Thyroid gland (tissue), 4 donors: ENCODE measurements at regions not wholly inside any gene's neighbourhood (a gene's known extent, or its start where the extent isn't known, plus 50 kb on each side); places are given as distances from the start of the nearest gene placed in this dataset.

Experiments
- DNase-seq, 2 donors: peaks; one replicate each; pipeline ENCODE4 v3.0.0-alpha.2; 2019
- H3K27ac ChIP-seq, 3 donors: fragments of 200-600 bp; sonication (generic); 1 replicate in 2 of 3; 2 replicates in 1 of 3; pipeline ENCODE4 v1.5.1; 2016 to 2019; ENCODE audit warnings: mild to moderate bottlenecking in 1 of 3, moderate library complexity in 1 of 3
- H3K27me3 ChIP-seq: fragments of 200-600 bp; sonication (generic); one replicate; pipeline ENCODE4 v1.5.1; 2019
- H3K36me3 ChIP-seq, 2 donors: fragments of 200-600 bp; sonication (generic); one replicate each; pipeline ENCODE4 v1.5.1; 2016 to 2019
- H3K4me1 ChIP-seq, 2 donors: fragments of 200-600 bp; sonication (generic); one replicate each; pipeline ENCODE4 v1.5.1; 2017 to 2019
- H3K4me3 ChIP-seq, 3 donors: fragments of 200-600 bp; sonication (generic); replicated peaks in 1 of 3; 1 replicate in 2 of 3; 2 replicates in 1 of 3; pipeline ENCODE4 v1.5.1; 2016; ENCODE audit warnings: mild to moderate bottlenecking in 1 of 3
- H3K9me3 ChIP-seq: fragments of 200-600 bp; sonication (generic); one replicate; pipeline ENCODE4 v1.5.1; 2017
- POLR2A ChIP-seq, 2 donors: fragments of 450-650 bp; IDR thresholded peaks; one replicate each; pipeline ENCODE4 v1.6.1; 2017; ENCODE audit warnings: antibody characterized with exemption in 2 of 2, mild to moderate bottlenecking in 2 of 2, moderate library complexity in 1 of 2
- WGBS, 2 donors: methylation state at CpG; one replicate each; pipeline ENCODE4 v1.1.5; 2017; 5-methylcytosine and 5-hydroxymethylcytosine counted together
- intact Hi-C: fragments of 100-400 bp; cut with DNase I; formaldehyde crosslinking; loops from one replicate; pipeline ENCODE4 v1.15.1; 2023
- TF ChIP-seq, protein P1 (sequence below), 6 experiments: fragments of 200-600 bp in 3 of 6; fragments of 450-650 bp in 3 of 6; sonication (generic) in 3 of 6; IDR thresholded peaks; one replicate each; pipeline ENCODE4 v1.5.1; 2016 to 2019; ENCODE audit warnings: antibody characterized with exemption in 6 of 6, mild to moderate bottlenecking in 2 of 6, inconsistent platforms in 1 of 6, moderate library complexity in 1 of 6

DNA sequence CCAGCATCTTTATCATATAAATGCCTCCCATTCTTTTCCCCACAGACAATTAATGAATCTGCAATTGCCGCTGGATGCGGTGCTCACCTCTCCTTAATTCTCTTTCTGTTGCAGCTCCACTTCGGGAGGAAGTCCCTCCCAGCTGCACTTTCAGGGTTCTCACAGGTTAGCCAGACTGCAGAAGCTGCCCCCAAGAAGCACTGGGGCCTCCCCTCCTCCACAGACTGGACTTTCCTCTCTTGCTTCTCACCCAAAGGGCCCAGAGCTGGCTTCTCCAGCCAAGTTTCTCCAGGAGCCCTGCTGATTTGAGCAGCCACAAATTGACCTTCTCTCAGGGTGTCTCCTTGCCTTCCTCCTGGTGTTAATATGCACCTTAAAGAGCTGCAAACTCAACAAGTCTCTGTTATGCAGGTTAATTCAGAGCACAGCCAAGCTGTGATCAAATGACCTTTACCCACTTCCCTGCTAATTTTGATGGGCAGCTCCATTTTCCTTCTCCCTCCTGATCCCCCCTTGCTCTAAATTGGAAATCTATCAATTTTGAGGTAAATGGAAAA is 298.9 kb downstream of the BUD13 start:
- DNase-seq, result no peak
- H3K4me1 ChIP-seq, result no peaks in the 10 kb centered on the region
- intact Hi-C loops, result no loop called here
- no peaks in the 10 kb centered on the region for H3K36me3 ChIP-seq
- 54 to 65% methylated on average over 3 of the region's 3 CpGs for WGBS, 2 donors
- H3K27me3 ChIP-seq, result no peaks in the 10 kb centered on the region
- no peak overlapping the region for H3K4me3 ChIP-seq
- no peak for TF ChIP-seq POLR2A (IDR thresholded peaks at IDR 0.05)
- TF ChIP-seq, protein P1, sequence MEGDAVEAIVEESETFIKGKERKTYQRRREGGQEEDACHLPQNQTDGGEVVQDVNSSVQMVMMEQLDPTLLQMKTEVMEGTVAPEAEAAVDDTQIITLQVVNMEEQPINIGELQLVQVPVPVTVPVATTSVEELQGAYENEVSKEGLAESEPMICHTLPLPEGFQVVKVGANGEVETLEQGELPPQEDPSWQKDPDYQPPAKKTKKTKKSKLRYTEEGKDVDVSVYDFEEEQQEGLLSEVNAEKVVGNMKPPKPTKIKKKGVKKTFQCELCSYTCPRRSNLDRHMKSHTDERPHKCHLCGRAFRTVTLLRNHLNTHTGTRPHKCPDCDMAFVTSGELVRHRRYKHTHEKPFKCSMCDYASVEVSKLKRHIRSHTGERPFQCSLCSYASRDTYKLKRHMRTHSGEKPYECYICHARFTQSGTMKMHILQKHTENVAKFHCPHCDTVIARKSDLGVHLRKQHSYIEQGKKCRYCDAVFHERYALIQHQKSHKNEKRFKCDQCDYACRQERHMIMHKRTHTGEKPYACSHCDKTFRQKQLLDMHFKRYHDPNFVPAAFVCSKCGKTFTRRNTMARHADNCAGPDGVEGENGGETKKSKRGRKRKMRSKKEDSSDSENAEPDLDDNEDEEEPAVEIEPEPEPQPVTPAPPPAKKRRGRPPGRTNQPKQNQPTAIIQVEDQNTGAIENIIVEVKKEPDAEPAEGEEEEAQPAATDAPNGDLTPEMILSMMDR (IDR thresholded peaks at IDR 0.05), result no peak
- no peaks in the 10 kb centered on the region for H3K9me3 ChIP-seq
- H3K27ac ChIP-seq, result no peak overlapping the region

DNA sequence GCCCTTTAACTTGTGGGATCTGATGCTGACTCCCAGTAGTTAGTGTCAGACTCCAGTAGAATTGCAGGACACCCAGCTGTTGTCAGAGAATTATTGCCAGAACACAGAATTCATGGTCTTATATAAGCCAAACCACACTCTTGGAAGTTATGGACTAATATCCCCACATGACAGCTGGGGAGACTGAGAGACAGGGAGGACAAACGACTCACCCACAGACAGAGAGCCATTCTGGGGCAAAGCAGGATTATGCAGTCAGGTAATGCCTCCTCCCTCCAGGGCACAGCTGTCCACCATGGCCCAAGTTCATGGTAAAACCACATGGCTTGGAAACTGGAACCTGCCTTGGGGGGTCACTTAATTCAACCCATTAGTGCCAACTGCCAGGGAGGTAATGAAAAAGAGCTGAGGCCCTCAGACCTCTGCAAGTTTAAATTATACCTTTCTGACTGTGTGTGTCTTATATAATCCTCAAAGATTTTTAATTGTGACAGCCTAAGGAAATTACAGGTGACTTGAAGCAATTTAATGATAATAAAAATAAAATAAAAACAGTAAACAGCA is 299.5 kb downstream of the BUD13 start:
- no peak for DNase-seq
- Histone ChIP-seq H3K4me3 (no peak overlapping the region), H3K27ac (no peak overlapping the region), H3K4me1 (no peaks in the 10 kb centered on the region), H3K9me3 (no peaks in the 10 kb centered on the region), H3K36me3 (no peaks in the 10 kb centered on the region), H3K27me3 (no peaks in the 10 kb centered on the region)
- intact Hi-C loops, result no loop called here
- TF ChIP-seq, protein P1 (IDR thresholded peaks at IDR 0.05), result no peak
- WGBS, 2 donors, result 33 to 71% methylated on average over 1 of the region's 1 CpG

DNA sequence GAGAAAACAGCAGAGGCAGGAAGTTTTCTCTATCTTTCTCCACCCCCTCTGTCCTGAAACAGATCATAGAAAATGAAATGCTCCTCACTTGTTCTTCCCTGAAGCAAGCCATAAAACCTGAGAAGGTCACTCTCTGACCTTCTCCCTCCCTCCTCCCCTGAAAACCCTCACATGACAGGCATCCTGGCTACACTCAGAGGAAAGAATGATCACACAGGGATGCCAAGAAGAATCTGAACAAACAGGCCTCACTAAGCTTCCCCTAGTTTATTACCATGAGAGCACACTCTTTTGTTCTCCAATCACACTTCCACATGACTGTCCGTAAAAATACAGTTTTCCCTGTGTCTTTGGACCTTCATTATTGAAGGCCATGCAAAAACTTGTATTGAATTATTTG is 300.1 kb downstream of the BUD13 start:
- no peaks in the 10 kb centered on the region for H3K4me1 ChIP-seq
- no peaks in the 10 kb centered on the region for H3K27me3 ChIP-seq
- TF ChIP-seq, protein P1 (IDR thresholded peaks at IDR 0.05), result no peak
- TF ChIP-seq POLR2A (IDR thresholded peaks at IDR 0.05), result no peak
- H3K9me3 ChIP-seq, result no peaks in the 10 kb centered on the region
- H3K27ac ChIP-seq, result no peak overlapping the region
- H3K36me3 ChIP-seq, result no peaks in the 10 kb centered on the region
- DNase-seq, result no peak
- 84 to 87% methylated on average over 1 of the region's 1 CpG for WGBS, 2 donors
- H3K4me3 ChIP-seq, result no peak overlapping the region
- intact Hi-C loops, result no loop called here

DNA sequence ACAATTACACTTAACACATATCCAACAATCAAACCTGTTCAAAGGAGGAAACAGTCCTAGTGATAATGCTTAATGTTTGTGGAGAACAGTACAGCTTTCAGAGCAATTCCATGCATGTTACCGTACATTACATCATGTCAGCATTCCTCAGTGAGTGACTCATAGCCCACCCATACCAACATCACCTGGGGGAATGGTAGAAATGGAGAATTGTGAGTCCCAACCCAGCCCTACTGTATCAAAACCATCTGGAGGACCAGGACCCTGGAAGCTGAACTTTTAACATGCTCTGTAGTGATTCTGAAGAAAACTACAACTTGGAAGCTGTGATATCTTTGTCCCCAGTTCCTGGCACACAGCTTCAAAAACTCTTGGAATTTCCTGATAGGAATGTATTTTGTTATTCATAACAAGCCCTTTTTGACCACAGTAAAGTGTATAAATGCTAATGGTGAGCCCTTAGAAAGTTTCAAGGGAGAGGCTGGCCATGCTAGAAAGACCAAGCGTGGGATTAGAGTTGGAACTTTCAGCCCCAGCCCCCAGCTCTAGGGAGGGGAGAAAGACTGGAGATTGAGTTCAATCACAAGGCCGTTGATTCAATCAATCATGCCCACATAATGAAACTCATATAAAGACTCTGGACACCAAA is 301.1 kb downstream of the BUD13 start:
- intact Hi-C loops, result no loop called here
- DNase-seq, result no peak
- Histone ChIP-seq H3K27ac (no peak overlapping the region), H3K9me3 (no peaks in the 10 kb centered on the region), H3K4me1 (no peaks in the 10 kb centered on the region), H3K36me3 (no peaks in the 10 kb centered on the region), H3K4me3 (no peak overlapping the region), H3K27me3 (no peaks in the 10 kb centered on the region)
- TF ChIP-seq, protein P1 (IDR thresholded peaks at IDR 0.05), result no peak
- TF ChIP-seq POLR2A (IDR thresholded peaks at IDR 0.05), result no peak
- 66 to 92% methylated on average over 3 of the region's 3 CpGs for WGBS, 2 donors

DNA sequence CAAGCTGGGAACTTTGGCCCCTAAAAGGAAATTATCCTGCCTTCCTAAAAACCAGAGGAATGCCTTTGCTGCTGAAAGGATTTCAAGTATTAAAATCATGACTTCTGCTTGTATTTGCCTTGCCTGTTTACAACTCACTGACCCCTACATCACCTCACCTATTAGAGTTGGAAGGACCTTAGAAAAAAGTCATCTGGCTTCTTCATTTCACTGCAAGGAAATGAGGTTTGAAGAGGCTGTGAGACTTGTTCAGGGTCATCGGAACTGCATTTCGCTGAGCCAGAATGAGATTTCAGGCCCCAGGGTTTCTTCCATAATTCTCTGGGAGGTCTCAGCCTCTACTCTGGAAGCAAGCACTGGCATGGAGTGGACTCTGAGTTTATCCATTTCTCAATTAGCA is 304.1 kb downstream of the BUD13 start:
- Histone ChIP-seq H3K4me1 (no peaks in the 10 kb centered on the region), H3K4me3 (no peak overlapping the region), H3K9me3 (no peaks in the 10 kb centered on the region), H3K27me3 (no peaks in the 10 kb centered on the region), H3K27ac (no peak overlapping the region), H3K36me3 (no peaks in the 10 kb centered on the region)
- 55 to 71% methylated on average over 2 of the region's 2 CpGs for WGBS, 2 donors
- DNase-seq, result no peak
- intact Hi-C loops, result no loop called here
- no peak for TF ChIP-seq POLR2A (IDR thresholded peaks at IDR 0.05)
- TF ChIP-seq, protein P1 (IDR thresholded peaks at IDR 0.05), result no peak
